ENCODE measurements at regions not wholly inside any gene's neighbourhood (a gene's known extent, or its start where the extent isn't known, plus 50 kb on each side); places are given as distances from the start of the nearest gene placed in this dataset.

DNA sequence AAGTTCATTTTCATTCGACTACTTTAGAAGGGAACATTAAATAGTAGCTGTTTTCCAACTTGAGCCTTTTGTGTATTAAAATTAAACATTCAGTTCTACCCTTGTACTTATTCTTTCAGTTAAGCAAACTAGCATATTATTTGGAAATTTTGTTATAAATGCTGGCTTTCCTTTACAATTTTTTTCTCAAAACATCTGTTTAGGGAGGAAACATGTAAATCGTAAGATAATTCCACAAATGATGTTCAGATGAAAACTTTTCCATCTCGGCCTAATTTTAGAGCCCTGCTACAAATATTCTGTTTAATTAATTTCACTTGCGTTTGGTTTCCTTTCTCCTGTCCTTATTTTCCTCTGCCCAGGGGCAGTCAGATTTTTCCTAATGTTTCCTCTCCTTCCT is 476.2 kb upstream of the RGMA start:
- ChIA-PET POLR2A (ENCODE audit: partially characterized antibody) (no interaction called here), CTCF (ENCODE audit: partially characterized antibody) (no interaction called here)
- H2BK12ac ChIP-seq (ENCODE audit: low read depth, low read length) = no peak overlapping the region
- no peak overlapping the region for H2BK5ac ChIP-seq (ENCODE audit: low read depth, low read length)
- no peaks in the 10 kb centered on the region for H4K20me1 ChIP-seq (replicated peaks in 1 of 2; ENCODE audit: control insufficient read depth in 1 of 2, insufficient read depth in 2 of 2, low read length in 2 of 2)
- no peak overlapping the region for H2AFZ ChIP-seq (ENCODE audit: low read length)
- no peak overlapping the region for H2BK15ac ChIP-seq (ENCODE audit: low read length)
- no peak overlapping the region for H2BK120ac ChIP-seq (replicated peaks; ENCODE audit: low read depth, low read length)
- no peak overlapping the region for H2BK20ac ChIP-seq (ENCODE audit: low read length)
- no peak for FAIRE-seq
- no peaks in the 10 kb centered on the region for H3K36me3 ChIP-seq (ENCODE audit: control insufficient read depth in 2 of 4, insufficient read depth in 4 of 4, low read length in 3 of 4)
- H4K8ac ChIP-seq (ENCODE audit: extremely low read depth, insufficient read depth, low read length) = no peak overlapping the region
- H2AK5ac ChIP-seq (ENCODE audit: low read depth, low read length) = no peak overlapping the region
- no peak overlapping the region for H3K14ac ChIP-seq (ENCODE audit: insufficient read length)
- H3K4me3 ChIP-seq (ENCODE audit: extremely low read depth in 1 of 4, insufficient read depth in 2 of 4, low read depth in 3 of 4, low read length in 4 of 4) = no peak overlapping the region
- H3K23me2 ChIP-seq (ENCODE audit: low read depth, low read length) = no peaks in the 10 kb centered on the region
- no peak overlapping the region for H3K4me2 ChIP-seq (ENCODE audit: insufficient read depth in 1 of 2, low read depth in 2 of 2, low read length in 2 of 2)
- H3K27ac ChIP-seq (ENCODE audit: low read depth, low read length) = no peak overlapping the region
- no peaks in the 10 kb centered on the region for H3K79me1 ChIP-seq (ENCODE audit: low read depth, low read length)
- DNase-seq (ENCODE audit: low read depth in 1 of 2, low spot score in 2 of 2) = no peak
- H3K56ac ChIP-seq (replicated peaks; ENCODE audit: insufficient read length, low read depth, low read length) = no peak overlapping the region
- H4K91ac ChIP-seq (replicated peaks; ENCODE audit: insufficient read length, low read length) = no peak overlapping the region
- H4K5ac ChIP-seq (ENCODE audit: insufficient read length, low read depth, low read length) = no peak overlapping the region
- H3K18ac ChIP-seq (ENCODE audit: extremely low read depth, low read length) = no peak overlapping the region
- H3K23ac ChIP-seq (ENCODE audit: insufficient read length) = no peak overlapping the region
- H3K4ac ChIP-seq (replicated peaks; ENCODE audit: insufficient read length, low read depth, low read length) = no peak overlapping the region
- TF ChIP-seq CTBP2 (IDR thresholded peaks at IDR 0.05; ENCODE audit: borderline replicate concordance, insufficient read depth, insufficient read length, low read length) (no peak), YY1 (IDR thresholded peaks at IDR 0.05; ENCODE audit: low read depth, low read length) (no peak), KDM1A (IDR thresholded peaks at IDR 0.05; ENCODE audit: borderline replicate concordance, low read length) (no peak), CEBPB (IDR thresholded peaks at IDR 0.05; ENCODE audit: low read depth, low read length) (no peak), KDM4A (IDR thresholded peaks at IDR 0.05; ENCODE audit: low read depth, low read length, severe bottlenecking) (no peak)
- H3K79me2 ChIP-seq (ENCODE audit: control insufficient read depth in 1 of 2, insufficient read depth in 2 of 2, low read length in 2 of 2) = no peaks in the 10 kb centered on the region
- no peaks in the 10 kb centered on the region for H3K9me3 ChIP-seq (ENCODE audit: insufficient read depth in 2 of 2, low read depth in 1 of 2, low read length in 1 of 2)
- no peaks in the 10 kb centered on the region for H3K27me3 ChIP-seq (replicated peaks in 1 of 4; ENCODE audit: control insufficient read depth in 3 of 4, extremely low read depth in 1 of 4, insufficient read depth in 3 of 4, low read length in 3 of 4)
- H3K9ac ChIP-seq (replicated peaks in 1 of 4; ENCODE audit: extremely low read depth in 1 of 4, low read depth in 3 of 4, low read length in 3 of 4) = no peak overlapping the region
- no peaks in the 10 kb centered on the region for H3K4me1 ChIP-seq (replicated peaks in 1 of 4; ENCODE audit: control insufficient read depth in 3 of 4, insufficient read depth in 4 of 4, low read length in 3 of 4)
- WGBS, 2 experiments (ENCODE audit: extremely low coverage in 1 of 2, insufficient coverage in 1 of 2, insufficient read length in 1 of 2, insufficient replicate concordance in 2 of 2, low coverage in 1 of 2, low lambda C conversion rate in 2 of 2, missing lambda C conversion rate in 1 of 2) = 89% methylated on average over 4 of the region's 4 CpGs; no CpG with 5 or more reads in 1 of the 2 experiments

Data from H1 (cell line).